ENCODE measurements at regions not wholly inside any gene's neighbourhood (a gene's known extent, or its start where the extent isn't known, plus 50 kb on each side); places are given as distances from the start of the nearest gene placed in this dataset.
A peak's percentile ranks its signal among the peaks of the same experiment; 100 is the strongest.

- peak; percentile 4 for DNase-seq
These were observed 52.2 kb downstream of the FAT3 start for GRCh38 chr11:92276773-92277172.

DNA sequence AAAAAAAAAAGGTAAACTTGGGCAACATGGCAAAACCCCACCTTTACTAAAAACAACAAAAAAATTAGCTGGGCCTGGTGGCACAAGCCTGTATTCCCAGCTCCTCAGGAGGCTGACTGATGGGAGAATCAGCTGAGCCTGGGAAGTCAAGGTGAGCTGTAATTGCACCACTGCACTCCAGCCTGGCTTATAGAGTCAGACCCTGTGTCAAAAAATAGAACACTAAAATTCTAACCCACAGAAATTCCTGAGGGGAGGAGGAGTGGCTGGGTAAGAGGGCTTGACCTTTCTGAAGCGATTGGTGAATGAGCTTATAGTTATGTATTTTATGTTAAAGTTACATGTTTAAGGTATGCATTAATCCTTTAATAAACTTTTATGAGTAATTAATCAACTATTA lies 53.3 kb downstream of the FAT3 start:
- no peak for DNase-seq

GRCh38 chr11:92278791-92279433 lies 54.3 kb downstream of the FAT3 start:
- DNase-seq: no peak

DNA sequence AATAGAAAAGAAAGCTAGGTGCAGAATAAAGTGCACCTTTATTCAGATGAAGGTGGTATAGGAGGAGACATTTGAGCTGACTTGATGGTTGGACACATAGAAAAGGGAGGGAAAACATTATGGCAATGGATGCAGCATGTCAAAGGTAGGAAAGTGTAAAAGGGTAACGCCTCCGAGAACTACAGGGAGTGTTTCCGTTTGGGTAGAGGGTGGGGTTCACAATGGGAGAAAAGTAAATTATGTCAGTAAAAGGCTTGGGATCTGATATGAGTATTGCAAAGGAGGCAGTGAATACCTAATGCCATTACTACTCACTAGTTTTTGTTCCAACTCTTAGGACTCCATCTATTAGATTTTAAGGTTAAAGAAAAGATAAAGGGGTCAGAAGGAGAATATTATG lies 59.5 kb downstream of the FAT3 start:
- DNase-seq: no peak

- DNase-seq: no peak
These were observed 59.9 kb downstream of the FAT3 start for GRCh38 chr11:92284558-92284957.

- no peak for DNase-seq
These were observed 61.2 kb downstream of the FAT3 start for GRCh38 chr11:92285776-92286175.

- DNase-seq: no peak
These were observed 62.1 kb downstream of the FAT3 start for GRCh38 chr11:92286709-92287108.

GRCh38 chr11:92295175-92296137 lies 70.8 kb downstream of the FAT3 start:
- DNase-seq: no peak

GRCh38 chr11:92296138-92296515 lies 71.5 kb downstream of the FAT3 start:
- no peak for DNase-seq

- no peak for DNase-seq
These were observed 73.2 kb downstream of the FAT3 start for GRCh38 chr11:92297567-92298553.

GRCh38 chr11:92300876-92301275 lies 76.3 kb downstream of the FAT3 start:
- DNase-seq: no peak

DNA sequence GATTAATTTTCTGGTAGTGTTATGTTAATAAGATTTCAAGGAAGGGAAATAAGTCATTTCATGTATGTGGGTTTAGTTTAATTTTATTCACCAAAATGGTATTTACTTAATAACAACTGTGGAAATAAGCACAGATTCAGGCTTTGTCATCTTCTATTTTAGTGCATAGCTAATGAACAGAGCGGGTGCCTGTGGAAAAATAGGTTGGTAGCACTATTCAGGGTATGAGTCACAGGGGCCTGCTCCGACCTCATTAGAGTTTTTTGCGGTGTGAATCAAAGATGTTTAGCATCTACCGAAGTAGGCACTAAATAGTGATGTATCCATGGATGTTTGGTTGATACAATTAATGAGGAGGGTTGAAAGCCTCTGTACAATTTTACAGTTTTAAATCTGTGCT lies 78.2 kb downstream of the FAT3 start:
- DNase-seq: no peak

- DNase-seq: no peak
These were observed 79.7 kb downstream of the FAT3 start for GRCh38 chr11:92304271-92304670.

- no peak for DNase-seq
These were observed 82.4 kb downstream of the FAT3 start for GRCh38 chr11:92306966-92307510.

DNA sequence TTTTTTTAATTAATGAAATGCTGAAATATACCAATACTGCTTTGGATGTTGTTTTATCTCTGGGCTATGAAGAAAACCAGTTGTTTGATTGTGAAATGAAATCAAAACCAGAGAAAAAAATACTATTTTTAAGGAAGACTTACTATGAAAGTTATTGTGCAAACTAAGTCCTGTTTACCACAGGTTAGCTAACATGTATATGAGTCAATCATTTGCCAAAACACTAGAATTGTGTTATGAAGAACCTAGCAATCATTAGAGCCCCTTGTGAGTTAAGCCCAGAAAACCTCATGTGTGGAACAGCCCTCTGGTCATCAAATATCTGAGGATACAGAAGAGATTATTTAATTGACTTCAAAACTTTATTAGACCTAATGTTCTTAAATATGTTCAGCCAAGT lies 83.7 kb downstream of the FAT3 start:
- DNase-seq: no peak

- DNase-seq: no peak
These were observed 87.2 kb downstream of the FAT3 start for GRCh38 chr11:92311616-92312449.

DNA sequence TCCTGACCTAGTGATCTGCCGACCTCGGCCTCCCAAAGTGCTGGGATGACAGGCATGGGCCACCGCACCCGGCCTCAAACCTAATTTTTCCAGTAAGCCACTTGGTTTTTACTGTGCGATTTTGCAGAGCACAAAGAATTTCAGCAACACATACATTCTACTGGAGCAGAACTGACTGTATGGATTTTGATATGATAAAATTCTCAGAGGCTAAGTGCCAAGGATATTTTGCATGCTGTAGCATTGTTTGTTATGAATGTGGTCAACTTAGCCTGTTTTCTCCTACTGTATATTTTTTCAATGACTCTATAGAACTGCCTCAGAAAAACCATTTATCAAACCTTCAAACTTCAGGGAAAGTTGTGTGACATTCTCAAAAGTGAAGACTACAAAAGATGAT lies 89.2 kb downstream of the FAT3 start:
- DNase-seq: no peak

DNA sequence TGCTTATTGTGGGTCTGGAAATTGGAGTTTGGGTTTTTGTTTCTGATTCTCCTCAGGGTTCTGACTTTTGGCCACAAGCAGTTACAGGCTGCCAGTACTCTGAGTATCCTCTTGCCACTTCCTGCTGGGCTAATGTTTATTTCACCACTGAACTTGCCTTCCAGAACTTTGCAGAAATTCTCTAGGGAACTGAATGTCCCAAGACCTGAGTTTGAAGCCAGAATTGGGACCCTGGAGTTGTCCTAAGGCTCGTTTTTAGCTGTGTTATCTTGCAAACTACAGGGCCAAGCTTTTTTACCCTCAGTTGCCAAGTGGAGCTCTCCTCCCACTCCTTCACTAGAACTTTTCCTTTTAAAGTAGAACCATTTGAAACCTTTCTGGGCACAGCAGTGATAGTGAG lies 89.9 kb downstream of the FAT3 start:
- no peak for DNase-seq

- no peak for DNase-seq
These were observed 91.6 kb downstream of the FAT3 start for GRCh38 chr11:92316106-92316809.

DNA sequence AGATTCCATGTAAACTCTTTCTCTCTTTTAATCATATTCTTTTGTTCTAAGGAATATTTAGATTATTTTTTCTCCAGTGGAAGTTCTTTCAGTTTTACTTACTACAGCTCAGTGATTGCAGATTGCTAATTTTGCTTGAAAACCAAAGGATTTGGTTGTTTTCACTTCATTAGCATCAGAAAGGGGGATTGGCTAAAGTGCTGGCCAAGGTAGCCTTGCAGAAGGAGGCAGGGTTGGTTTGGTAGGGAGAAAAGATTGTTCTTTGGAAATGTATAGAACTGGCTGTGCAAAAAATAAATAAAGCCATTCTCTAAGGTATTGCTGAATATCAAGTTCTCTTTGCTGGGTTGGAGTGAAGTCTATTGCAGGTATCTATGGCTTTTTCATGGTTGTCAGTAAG lies 92.6 kb downstream of the FAT3 start:
- DNase-seq: no peak
